ENCODE measurements at regions not wholly inside any gene's neighbourhood (a gene's known extent, or its start where the extent isn't known, plus 50 kb on each side); places are given as distances from the start of the nearest gene placed in this dataset.

DNA sequence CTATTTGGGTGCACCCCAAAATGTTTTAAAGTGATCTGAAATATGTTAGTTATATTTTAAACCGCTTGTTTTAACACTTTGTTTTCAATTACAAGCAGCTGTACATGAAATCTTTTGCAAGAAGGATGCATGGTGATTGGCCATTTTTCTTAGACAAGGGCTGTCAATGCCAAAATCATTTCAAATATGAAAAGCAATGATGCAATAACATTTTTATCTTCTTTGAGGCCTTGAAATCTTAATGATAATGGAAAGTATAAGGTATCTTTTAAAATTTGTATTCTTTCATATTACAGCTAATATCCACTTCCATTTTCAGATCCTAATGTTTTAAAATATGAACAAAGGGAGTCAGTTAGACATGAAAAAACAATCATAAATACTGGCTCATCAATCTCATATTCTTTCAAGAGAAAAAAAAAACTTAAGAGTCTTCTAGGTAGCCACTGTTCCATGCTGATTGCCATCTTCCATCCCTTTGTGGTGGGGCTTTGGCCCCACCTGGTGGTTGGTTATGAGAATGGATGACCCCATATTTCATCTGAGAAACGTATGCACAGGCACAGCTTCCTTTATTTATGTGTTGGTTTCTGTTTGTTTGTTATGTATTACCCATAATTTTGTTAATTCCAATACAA lies 330.3 kb upstream of the MIR17HG start:
- ATAC-seq: peak; percentile 92
- H3K4me3 ChIP-seq (replicated peaks in 1 of 2; ENCODE audit: low read depth in 1 of 2, low read length in 2 of 2): peak overlapping the region; percentile 10 to 36

DNA sequence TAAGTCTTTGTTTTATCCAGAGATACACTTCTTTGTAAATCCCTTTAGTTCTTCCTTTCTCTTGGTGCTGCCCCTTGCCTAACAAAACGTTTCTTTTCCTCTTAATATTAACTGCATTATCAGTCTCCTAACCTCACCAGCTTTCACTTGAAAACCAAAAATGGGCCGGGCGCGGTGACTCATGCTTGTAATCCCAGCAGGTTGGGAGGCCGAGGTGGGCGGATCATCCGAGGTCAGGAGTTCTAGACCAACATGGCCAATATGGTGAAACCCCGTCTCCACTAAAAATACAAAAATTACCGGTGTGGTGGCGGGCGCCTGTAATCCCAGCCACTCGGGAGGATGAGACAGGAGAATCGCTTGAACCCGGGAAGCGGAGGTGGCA lies 329.8 kb upstream of the MIR17HG start:
- no TSS peak for BruUV-seq (replicated peaks)
- no peak overlapping the region for H3K27ac ChIP-seq (ENCODE audit: low read depth, low read length)

More for the DNA sequence above, 330.3 kb upstream of the MIR17HG start:
- ChIA-PET RAD21 (ENCODE audit: low non-redundant PET in 1 of 2, low total read pairs in 2 of 2, uncharacterized antibody in 2 of 2, unreplicated experiment in 2 of 2) (no interaction called here), CTCF (interaction anchor here (0.6 to 1.4 kb wide), 5 partner anchors 8 to 231 kb away, joined by 3 read pairs; no protein-coding TSS in a partner anchor), POLR2A (no interaction called here)
- Histone ChIP-seq H3K27me3 (ENCODE audit: insufficient read depth, low read length) (no peaks in the 10 kb centered on the region), H3K4me2 (ENCODE audit: low read length) (peak overlapping the region; percentile 59), H4K20me1 (ENCODE audit: insufficient read depth) (no peaks in the 10 kb centered on the region), H3K36me3 (ENCODE audit: control insufficient read depth in 1 of 2, insufficient read depth in 2 of 2, low read length in 2 of 2) (no peaks in the 10 kb centered on the region), H3K9me2 (ENCODE audit: insufficient read depth) (no peaks in the 10 kb centered on the region), H3K9me3 (ENCODE audit: control insufficient read depth in 1 of 2, insufficient read depth in 1 of 2, low read depth in 1 of 2, low read length in 2 of 2) (no peaks in the 10 kb centered on the region), H3K27ac (ENCODE audit: low read depth, low read length) (no peak overlapping the region), H2AFZ (ENCODE audit: low read depth, low read length, poor library complexity, severe bottlenecking) (no peak overlapping the region), H3K4me1 (ENCODE audit: control insufficient read depth in 1 of 2, insufficient read depth in 2 of 2, low read length in 2 of 2) (no peaks in the 10 kb centered on the region), H3K9ac (ENCODE audit: low read length) (no peak overlapping the region), H3K79me2 (ENCODE audit: insufficient read depth, low read length) (no peaks in the 10 kb centered on the region)
- intact Hi-C loops (cut with micrococcal nuclease): loop anchor here (5.0 kb wide), 2 partner anchors 135 to 150 kb away; no protein-coding TSS in a partner anchor
- peak; percentile 34 for DNase-seq (ENCODE audit: low read depth, low spot score)
- no TSS peak for BruUV-seq (replicated peaks)
- TF ChIP-seq, protein P1, sequence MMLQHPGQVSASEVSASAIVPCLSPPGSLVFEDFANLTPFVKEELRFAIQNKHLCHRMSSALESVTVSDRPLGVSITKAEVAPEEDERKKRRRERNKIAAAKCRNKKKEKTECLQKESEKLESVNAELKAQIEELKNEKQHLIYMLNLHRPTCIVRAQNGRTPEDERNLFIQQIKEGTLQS (IDR thresholded peaks at IDR 0.05): no peak
- TF ChIP-seq RAD21 (IDR thresholded peaks at IDR 0.05; ENCODE audit: low read depth): peak; percentile 65
- TF ChIP-seq, protein P2, sequence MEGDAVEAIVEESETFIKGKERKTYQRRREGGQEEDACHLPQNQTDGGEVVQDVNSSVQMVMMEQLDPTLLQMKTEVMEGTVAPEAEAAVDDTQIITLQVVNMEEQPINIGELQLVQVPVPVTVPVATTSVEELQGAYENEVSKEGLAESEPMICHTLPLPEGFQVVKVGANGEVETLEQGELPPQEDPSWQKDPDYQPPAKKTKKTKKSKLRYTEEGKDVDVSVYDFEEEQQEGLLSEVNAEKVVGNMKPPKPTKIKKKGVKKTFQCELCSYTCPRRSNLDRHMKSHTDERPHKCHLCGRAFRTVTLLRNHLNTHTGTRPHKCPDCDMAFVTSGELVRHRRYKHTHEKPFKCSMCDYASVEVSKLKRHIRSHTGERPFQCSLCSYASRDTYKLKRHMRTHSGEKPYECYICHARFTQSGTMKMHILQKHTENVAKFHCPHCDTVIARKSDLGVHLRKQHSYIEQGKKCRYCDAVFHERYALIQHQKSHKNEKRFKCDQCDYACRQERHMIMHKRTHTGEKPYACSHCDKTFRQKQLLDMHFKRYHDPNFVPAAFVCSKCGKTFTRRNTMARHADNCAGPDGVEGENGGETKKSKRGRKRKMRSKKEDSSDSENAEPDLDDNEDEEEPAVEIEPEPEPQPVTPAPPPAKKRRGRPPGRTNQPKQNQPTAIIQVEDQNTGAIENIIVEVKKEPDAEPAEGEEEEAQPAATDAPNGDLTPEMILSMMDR (IDR thresholded peaks at IDR 0.05 in 2 of 3, conservative IDR thresholded peaks at IDR 0.05 in 1 of 3; ENCODE audit: borderline replicate concordance in 1 of 3, insufficient read depth in 1 of 3, low read depth in 2 of 3, low read length in 2 of 3): peak; percentile 28 to 77 (median 63); a peak in 5 of 6 replicates

More for the DNA sequence above, 329.8 kb upstream of the MIR17HG start:
- Histone ChIP-seq H2AFZ (ENCODE audit: low read depth, low read length, poor library complexity, severe bottlenecking) (no peak overlapping the region), H4K20me1 (ENCODE audit: insufficient read depth) (no peaks in the 10 kb centered on the region), H3K9me3 (ENCODE audit: control insufficient read depth in 1 of 2, insufficient read depth in 1 of 2, low read depth in 1 of 2, low read length in 2 of 2) (no peaks in the 10 kb centered on the region), H3K79me2 (ENCODE audit: insufficient read depth, low read length) (no peaks in the 10 kb centered on the region), H3K9ac (ENCODE audit: low read length) (no peak overlapping the region), H3K4me3 (replicated peaks in 1 of 2; ENCODE audit: low read depth in 1 of 2, low read length in 2 of 2) (peak overlapping the region; percentile 10 to 36), H3K9me2 (ENCODE audit: insufficient read depth) (no peaks in the 10 kb centered on the region), H3K27me3 (ENCODE audit: insufficient read depth, low read length) (no peaks in the 10 kb centered on the region), H3K4me1 (ENCODE audit: control insufficient read depth in 1 of 2, insufficient read depth in 2 of 2, low read length in 2 of 2) (no peaks in the 10 kb centered on the region), H3K36me3 (ENCODE audit: control insufficient read depth in 1 of 2, insufficient read depth in 2 of 2, low read length in 2 of 2) (no peaks in the 10 kb centered on the region), H3K4me2 (ENCODE audit: low read length) (peak overlapping the region; percentile 59)
- peak; percentile 31 for DNase-seq (ENCODE audit: low read depth, low spot score)
- ChIA-PET CTCF (interaction anchor here (0.5 to 1.4 kb wide), 6 partner anchors 8 to 230 kb away, joined by 3 read pairs; no protein-coding TSS in a partner anchor), RAD21 (ENCODE audit: low non-redundant PET in 1 of 2, low total read pairs in 2 of 2, uncharacterized antibody in 2 of 2, unreplicated experiment in 2 of 2) (no interaction called here), POLR2A (no interaction called here)
- intact Hi-C loops (cut with micrococcal nuclease): loop anchor here (5.0 kb wide), 2 partner anchors 135 to 150 kb away; no protein-coding TSS in a partner anchor
- TF ChIP-seq JUND (IDR thresholded peaks at IDR 0.05): no peak
- TF ChIP-seq, protein P2 (IDR thresholded peaks at IDR 0.05 in 2 of 3, conservative IDR thresholded peaks at IDR 0.05 in 1 of 3; ENCODE audit: borderline replicate concordance in 1 of 3, insufficient read depth in 1 of 3, low read depth in 2 of 3, low read length in 2 of 3): no peak
- TF ChIP-seq POLR2AphosphoS5 (IDR thresholded peaks at IDR 0.05; ENCODE audit: low read depth, low read length): no peak
- TF ChIP-seq EGR1 (IDR thresholded peaks at IDR 0.05; ENCODE audit: low read depth): peak; percentile 45; the same call in 1 of the 2 replicates
- TF ChIP-seq POLR2A (IDR thresholded peaks at IDR 0.05; ENCODE audit: borderline replicate concordance, extremely low read depth, insufficient read depth, insufficient read length): no peak
- no peak for TF ChIP-seq ZNF274 (IDR thresholded peaks at IDR 0.05; ENCODE audit: low read depth, low read length)
- TF ChIP-seq FOSL1 (IDR thresholded peaks at IDR 0.05; ENCODE audit: low read depth): no peak
- ATAC-seq: peak; percentile 74

Measured in HCT116 (cell line).